Glutamatergic neuron (in vitro differentiated cells): ENCODE measurements at regions not wholly inside any gene's neighbourhood (a gene's known extent, or its start where the extent isn't known, plus 50 kb on each side); places are given as distances from the start of the nearest gene placed in this dataset.

Experiments used
- DNase-seq: peaks from one replicate; pipeline ENCODE4 v3.0.0; 2022
- H3K27ac Mint-ChIP-seq: one replicate; pipeline ENCODE4 v1.8.0; 2020; ENCODE audit warnings: mild to moderate bottlenecking, mixed read lengths, inconsistent platforms; ENCODE audit not compliant: unreplicated experiment
- H3K27me3 Mint-ChIP-seq: one replicate; pipeline ENCODE4 v1.8.0; 2020; ENCODE audit warnings: mild to moderate bottlenecking, moderate library complexity, mixed read lengths, inconsistent platforms; ENCODE audit not compliant: unreplicated experiment
- H3K36me3 Mint-ChIP-seq: one replicate; pipeline ENCODE4 v1.8.0; 2020; ENCODE audit warnings: mild to moderate bottlenecking, mixed read lengths, inconsistent platforms; ENCODE audit not compliant: unreplicated experiment
- H3K4me1 Mint-ChIP-seq: one replicate; pipeline ENCODE4 v1.8.0; 2020; ENCODE audit warnings: mild to moderate bottlenecking, low read depth, mixed read lengths, inconsistent platforms; ENCODE audit not compliant: unreplicated experiment
- H3K4me3 Mint-ChIP-seq: one replicate; pipeline ENCODE4 v1.8.0; 2020; ENCODE audit warnings: mild to moderate bottlenecking, mixed read lengths, inconsistent platforms; ENCODE audit not compliant: unreplicated experiment
- H3K9me3 Mint-ChIP-seq: one replicate; pipeline ENCODE4 v1.8.0; 2020; ENCODE audit warnings: mild to moderate bottlenecking, moderate library complexity, mixed read lengths, inconsistent platforms; ENCODE audit not compliant: unreplicated experiment
- TF ChIP-seq, protein P1 (sequence below): fragments of 200-600 bp; sonication (generic); IDR thresholded peaks from one replicate; pipeline ENCODE4 v1.5.0; 2021; ENCODE audit not compliant: partially characterized antibody, unreplicated experiment

DNA sequence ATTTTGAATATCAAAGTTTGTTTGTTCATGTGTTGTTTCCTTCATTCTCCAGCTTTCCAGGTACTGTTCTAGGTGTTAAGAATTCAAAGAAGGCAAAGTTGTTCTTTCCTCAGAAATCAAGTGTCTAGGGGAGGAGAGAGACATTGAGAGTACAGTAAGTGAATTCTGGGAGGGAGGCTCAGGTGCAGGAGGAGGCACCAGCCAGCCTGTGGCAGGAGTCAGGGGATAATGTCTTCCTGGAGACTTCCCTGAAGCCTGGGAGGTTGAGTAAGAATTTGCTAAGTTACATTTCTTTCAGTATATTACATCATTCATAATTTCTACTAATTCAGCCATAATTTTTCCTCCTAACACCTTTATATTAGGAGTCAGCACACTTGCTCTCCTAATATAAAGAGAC is 462.1 kb downstream of the TDRD15 start:
- Mint-ChIP-seq H3K9me3 (no peaks in the 10 kb centered on the region), H3K27ac (no peak overlapping the region), H3K27me3 (no peaks in the 10 kb centered on the region), H3K4me1 (peaks cover 3% of the 10 kb centered on the region), H3K4me3 (no peak overlapping the region), H3K36me3 (no peaks in the 10 kb centered on the region)
- DNase-seq, result no peak
- TF ChIP-seq, protein P1, sequence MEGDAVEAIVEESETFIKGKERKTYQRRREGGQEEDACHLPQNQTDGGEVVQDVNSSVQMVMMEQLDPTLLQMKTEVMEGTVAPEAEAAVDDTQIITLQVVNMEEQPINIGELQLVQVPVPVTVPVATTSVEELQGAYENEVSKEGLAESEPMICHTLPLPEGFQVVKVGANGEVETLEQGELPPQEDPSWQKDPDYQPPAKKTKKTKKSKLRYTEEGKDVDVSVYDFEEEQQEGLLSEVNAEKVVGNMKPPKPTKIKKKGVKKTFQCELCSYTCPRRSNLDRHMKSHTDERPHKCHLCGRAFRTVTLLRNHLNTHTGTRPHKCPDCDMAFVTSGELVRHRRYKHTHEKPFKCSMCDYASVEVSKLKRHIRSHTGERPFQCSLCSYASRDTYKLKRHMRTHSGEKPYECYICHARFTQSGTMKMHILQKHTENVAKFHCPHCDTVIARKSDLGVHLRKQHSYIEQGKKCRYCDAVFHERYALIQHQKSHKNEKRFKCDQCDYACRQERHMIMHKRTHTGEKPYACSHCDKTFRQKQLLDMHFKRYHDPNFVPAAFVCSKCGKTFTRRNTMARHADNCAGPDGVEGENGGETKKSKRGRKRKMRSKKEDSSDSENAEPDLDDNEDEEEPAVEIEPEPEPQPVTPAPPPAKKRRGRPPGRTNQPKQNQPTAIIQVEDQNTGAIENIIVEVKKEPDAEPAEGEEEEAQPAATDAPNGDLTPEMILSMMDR, result no peak

DNA sequence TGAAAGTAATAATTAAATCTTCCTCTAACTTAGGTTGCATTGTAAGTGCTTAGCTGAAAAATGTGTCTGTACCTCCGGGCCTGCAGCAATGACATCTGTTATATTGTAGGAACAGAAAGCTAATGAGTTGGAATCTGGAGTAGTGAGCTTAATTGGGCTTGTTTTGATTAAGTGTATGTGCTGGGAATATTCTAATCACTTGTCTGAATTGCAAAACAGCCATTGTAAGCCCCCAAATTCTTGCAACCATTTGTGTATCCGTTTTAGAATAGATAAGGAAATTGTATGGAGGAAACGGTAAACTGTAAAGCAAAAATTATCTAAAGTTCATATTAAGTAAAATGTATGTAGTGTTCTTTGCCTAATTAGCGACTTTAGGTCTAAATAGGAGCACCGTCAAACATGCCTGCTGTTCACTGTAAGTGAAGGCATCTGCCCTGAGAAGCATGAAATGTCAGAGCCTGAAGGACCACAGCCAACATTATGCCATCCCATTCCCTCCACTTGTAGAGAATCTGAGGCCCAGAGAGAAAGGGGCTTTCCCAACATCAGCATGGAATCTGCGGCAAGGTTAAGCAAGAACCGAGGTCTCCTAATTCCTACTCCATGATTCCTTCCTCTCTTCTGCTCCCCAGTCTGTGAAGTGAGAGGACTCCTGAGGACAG is 466.4 kb downstream of the TDRD15 start:
- H3K27me3 Mint-ChIP-seq, result peaks cover 1% of the 10 kb centered on the region
- no peak for DNase-seq

DNA sequence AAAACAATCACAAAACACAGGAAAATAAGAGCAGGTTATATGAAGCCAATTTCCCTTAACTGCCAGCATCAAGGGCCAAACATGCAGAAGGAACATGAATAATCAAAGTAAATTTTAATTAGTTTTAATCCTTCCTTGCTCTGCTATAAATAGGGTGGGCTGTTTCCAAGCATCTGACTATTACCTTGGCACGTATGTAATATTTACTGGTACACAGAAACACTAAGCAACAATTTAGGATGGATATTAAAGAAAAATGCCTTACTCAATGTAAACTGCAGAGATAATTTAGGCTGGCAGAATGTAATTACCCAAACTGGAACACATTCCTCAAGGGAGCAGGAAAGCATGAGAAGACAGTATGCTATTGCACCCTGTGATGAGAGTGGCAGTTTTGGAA is 468.2 kb downstream of the TDRD15 start:
- no peak overlapping the region for H3K4me3 Mint-ChIP-seq
- TF ChIP-seq, protein P1, result no peak
- no peak for DNase-seq
- H3K4me1 Mint-ChIP-seq, result peaks cover 3% of the 10 kb centered on the region
- H3K36me3 Mint-ChIP-seq, result no peaks in the 10 kb centered on the region
- H3K9me3 Mint-ChIP-seq, result no peaks in the 10 kb centered on the region
- no peak overlapping the region for H3K27ac Mint-ChIP-seq
- peaks cover 1% of the 10 kb centered on the region for H3K27me3 Mint-ChIP-seq

More for the DNA sequence above, 466.4 kb downstream of the TDRD15 start:
- no peaks in the 10 kb centered on the region for H3K9me3 Mint-ChIP-seq
- H3K4me1 Mint-ChIP-seq, result peaks cover 3% of the 10 kb centered on the region
- no peak overlapping the region for H3K4me3 Mint-ChIP-seq
- no peaks in the 10 kb centered on the region for H3K36me3 Mint-ChIP-seq
- H3K27ac Mint-ChIP-seq, result no peak overlapping the region
- TF ChIP-seq, protein P1, result no peak

DNA sequence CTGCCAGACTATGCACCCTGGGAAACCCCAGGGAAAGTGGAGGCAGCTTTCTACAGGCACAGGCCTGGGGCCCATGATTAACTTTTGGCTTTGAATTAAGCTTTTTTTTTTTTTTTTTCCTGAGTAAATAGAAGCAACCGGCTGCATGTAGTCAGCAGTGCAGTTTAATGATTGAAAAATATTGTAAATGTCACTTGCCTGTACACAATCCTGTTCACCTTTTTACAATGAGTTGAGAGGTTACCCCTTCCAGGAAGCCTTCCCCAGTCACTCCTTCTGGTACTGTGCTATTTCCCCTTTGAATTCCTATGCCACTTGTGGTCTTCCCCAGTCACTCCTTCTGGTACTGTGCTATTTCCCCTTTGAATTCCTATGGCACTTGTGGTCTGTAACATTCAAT is 475.6 kb downstream of the TDRD15 start:
- no peaks in the 10 kb centered on the region for H3K9me3 Mint-ChIP-seq
- no peak overlapping the region for H3K4me3 Mint-ChIP-seq
- H3K27me3 Mint-ChIP-seq, result no peaks in the 10 kb centered on the region
- TF ChIP-seq, protein P1, result no peak
- no peaks in the 10 kb centered on the region for H3K36me3 Mint-ChIP-seq
- H3K27ac Mint-ChIP-seq, result no peak overlapping the region
- no peaks in the 10 kb centered on the region for H3K4me1 Mint-ChIP-seq
- no peak for DNase-seq

DNA sequence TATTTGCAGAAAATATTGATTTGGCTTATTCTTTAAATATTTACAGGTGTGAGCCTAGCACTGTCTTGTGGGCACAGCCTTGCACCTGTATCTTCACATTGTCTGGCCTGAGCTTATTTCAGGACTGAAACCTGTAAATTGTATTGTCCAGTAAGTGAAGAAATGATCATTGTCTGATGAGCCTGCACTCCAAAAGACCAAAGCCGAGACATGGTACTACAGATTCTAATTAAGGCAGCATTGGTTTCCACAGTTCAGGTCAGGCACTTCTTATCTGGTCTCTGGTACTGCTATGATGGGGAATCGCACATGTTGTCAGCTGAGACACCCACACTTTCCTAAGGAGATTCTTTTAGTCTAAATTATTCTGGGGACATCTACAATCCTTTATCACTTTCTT is 479.0 kb downstream of the TDRD15 start:
- Mint-ChIP-seq H3K4me3 (no peak overlapping the region), H3K27me3 (no peaks in the 10 kb centered on the region), H3K36me3 (no peaks in the 10 kb centered on the region), H3K27ac (no peak overlapping the region), H3K9me3 (no peaks in the 10 kb centered on the region), H3K4me1 (no peaks in the 10 kb centered on the region)
- TF ChIP-seq, protein P1, result no peak
- DNase-seq, result no peak
